ENCODE measurements at regions not wholly inside any gene's neighbourhood (a gene's known extent, or its start where the extent isn't known, plus 50 kb on each side); places are given as distances from the start of the nearest gene placed in this dataset.
"Not testable (repeated sequence)": the region's sequence is repeated elsewhere in the genome, so short reads cannot be mapped to it uniquely, and the experiment has no call there.

- H3K27ac ChIP-seq (ENCODE audit: poor library complexity, severe bottlenecking) = no peak overlapping the region
- no peak overlapping the region for H3K4me3 ChIP-seq (ENCODE audit: severe bottlenecking)
- ATAC-seq (ENCODE audit: low read depth) (no peak), DNase-seq (ENCODE audit: low spot score) (no peak)
- no peaks in the 10 kb centered on the region for H3K4me1 ChIP-seq (ENCODE audit: insufficient read depth, poor library complexity, severe bottlenecking)
- no peaks in the 10 kb centered on the region for H3K9me3 ChIP-seq (ENCODE audit: severe bottlenecking)
- no peaks in the 10 kb centered on the region for H3K36me3 ChIP-seq (ENCODE audit: low read depth)
- peaks cover 12% of the 10 kb centered on the region for H3K27me3 ChIP-seq (ENCODE audit: insufficient read depth, poor library complexity, severe bottlenecking)
- no peak for TF ChIP-seq CTCF (IDR thresholded peaks at IDR 0.05; ENCODE audit: poor library complexity, severe bottlenecking)
Observed at GRCh38 chr9:102225841-102226441, 487.5 kb upstream of the GRIN3A start.

- not testable (repeated sequence) for H3K4me1 ChIP-seq (ENCODE audit: insufficient read depth, poor library complexity, severe bottlenecking); H3K36me3 ChIP-seq (ENCODE audit: low read depth); H3K9me3 ChIP-seq (ENCODE audit: severe bottlenecking); H3K27ac ChIP-seq (ENCODE audit: poor library complexity, severe bottlenecking); ATAC-seq (ENCODE audit: low read depth); DNase-seq (ENCODE audit: low spot score); H3K27me3 ChIP-seq (ENCODE audit: insufficient read depth, poor library complexity, severe bottlenecking); H3K4me3 ChIP-seq (ENCODE audit: severe bottlenecking)
Observed at GRCh38 chr9:102223320-102224136, 485.1 kb upstream of the GRIN3A start.

- Histone ChIP-seq H3K4me1 (ENCODE audit: insufficient read depth, poor library complexity, severe bottlenecking) (no peaks in the 10 kb centered on the region), H3K9me3 (ENCODE audit: severe bottlenecking) (no peaks in the 10 kb centered on the region), H3K4me3 (ENCODE audit: severe bottlenecking) (no peak overlapping the region), H3K27ac (ENCODE audit: poor library complexity, severe bottlenecking) (no peak overlapping the region), H3K36me3 (ENCODE audit: low read depth) (no peaks in the 10 kb centered on the region), H3K27me3 (ENCODE audit: insufficient read depth, poor library complexity, severe bottlenecking) (peaks cover 10% of the 10 kb centered on the region)
- DNase-seq (ENCODE audit: low spot score) (no peak), ATAC-seq (ENCODE audit: low read depth) (no peak)
- no peak for TF ChIP-seq CTCF (IDR thresholded peaks at IDR 0.05; ENCODE audit: poor library complexity, severe bottlenecking)
Observed at GRCh38 chr9:102209176-102209575, 470.7 kb upstream of the GRIN3A start.

GRCh38 chr9:102206432-102206831 is 468.0 kb upstream of the GRIN3A start:
- no peak for DNase-seq (ENCODE audit: low spot score)
- no peak overlapping the region for H3K4me3 ChIP-seq (ENCODE audit: severe bottlenecking)
- TF ChIP-seq CTCF (IDR thresholded peaks at IDR 0.05; ENCODE audit: poor library complexity, severe bottlenecking) = no peak
- no peaks in the 10 kb centered on the region for H3K4me1 ChIP-seq (ENCODE audit: insufficient read depth, poor library complexity, severe bottlenecking)
- no peaks in the 10 kb centered on the region for H3K36me3 ChIP-seq (ENCODE audit: low read depth)
- no peaks in the 10 kb centered on the region for H3K9me3 ChIP-seq (ENCODE audit: severe bottlenecking)
- H3K27ac ChIP-seq (ENCODE audit: poor library complexity, severe bottlenecking) = no peak overlapping the region
- ATAC-seq (ENCODE audit: low read depth) = no peak
- peaks cover 10% of the 10 kb centered on the region for H3K27me3 ChIP-seq (ENCODE audit: insufficient read depth, poor library complexity, severe bottlenecking)

- ATAC-seq (ENCODE audit: low read depth) (no peak), DNase-seq (ENCODE audit: low spot score) (no peak)
- Histone ChIP-seq H3K27ac (ENCODE audit: poor library complexity, severe bottlenecking) (no peak overlapping the region), H3K4me3 (ENCODE audit: severe bottlenecking) (no peak overlapping the region), H3K4me1 (ENCODE audit: insufficient read depth, poor library complexity, severe bottlenecking) (no peaks in the 10 kb centered on the region), H3K27me3 (ENCODE audit: insufficient read depth, poor library complexity, severe bottlenecking) (peaks cover 9% of the 10 kb centered on the region), H3K36me3 (ENCODE audit: low read depth) (no peaks in the 10 kb centered on the region), H3K9me3 (ENCODE audit: severe bottlenecking) (no peaks in the 10 kb centered on the region)
- no peak for TF ChIP-seq CTCF (IDR thresholded peaks at IDR 0.05; ENCODE audit: poor library complexity, severe bottlenecking)
Observed at GRCh38 chr9:102205251-102205650, 466.8 kb upstream of the GRIN3A start.

Measured in RWPE2 (cell line).